Left renal pelvis (tissue), 4 donors: ENCODE measurements at regions not wholly inside any gene's neighbourhood (a gene's known extent, or its start where the extent isn't known, plus 50 kb on each side); places are given as distances from the start of the nearest gene placed in this dataset.

Experiments
- DNase-seq, 4 donors: peaks; one replicate each; pipeline ENCODE4 v3.0.0-alpha.2; 2013; ENCODE audit warnings: low read depth in 4 of 4, low spot score in 3 of 4

DNA sequence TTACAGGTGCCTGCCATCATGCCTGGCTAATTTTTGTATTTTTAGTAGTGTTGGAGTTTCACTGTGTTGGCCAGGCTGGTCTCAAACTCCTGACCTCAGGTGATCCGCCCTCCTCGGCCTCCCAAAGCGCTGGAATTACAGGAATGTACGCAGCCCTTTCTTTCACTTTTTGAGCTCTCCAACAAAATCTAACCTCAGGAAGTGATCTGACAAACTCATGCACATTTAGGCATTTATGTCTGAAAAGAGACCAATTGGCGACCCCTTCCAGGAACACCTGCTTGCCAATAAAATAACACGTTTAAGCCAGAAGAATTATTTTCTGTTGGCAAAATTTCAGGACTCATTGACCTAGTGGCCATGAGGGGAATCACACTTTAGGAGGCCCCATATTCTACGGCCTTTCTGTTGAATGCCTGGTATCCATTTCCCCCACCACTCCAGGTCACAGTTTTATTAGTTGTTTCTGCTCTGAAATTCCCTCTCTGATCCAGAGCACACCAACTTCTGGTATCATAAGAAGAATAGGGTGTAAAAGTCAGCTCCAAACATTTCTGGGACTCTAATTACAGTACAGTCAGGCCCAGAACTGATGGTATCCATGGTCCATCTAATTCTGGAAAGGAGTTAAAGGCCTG, 65.8 kb upstream of the FRMD4A start:
- no peak for DNase-seq

DNA sequence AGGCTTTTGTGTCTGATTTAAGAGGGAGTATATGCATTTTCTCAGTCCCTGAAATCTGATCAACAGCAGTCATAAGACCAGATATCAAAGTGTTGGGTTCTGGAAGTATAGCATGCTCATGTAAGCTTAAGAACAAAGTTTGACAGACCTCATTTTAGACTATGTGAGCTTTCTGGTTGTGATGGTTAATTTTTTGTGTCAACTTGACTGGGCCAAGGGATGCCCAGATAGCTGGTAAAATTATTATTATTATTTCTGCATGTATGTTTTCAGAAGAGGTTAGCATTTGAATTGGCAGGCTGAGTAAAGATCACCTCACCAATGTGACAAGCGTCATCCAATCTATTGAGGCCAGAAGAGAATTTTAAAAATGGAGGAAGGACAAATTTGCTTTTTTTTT, 63.5 kb upstream of the FRMD4A start:
- DNase-seq = no peak

DNA sequence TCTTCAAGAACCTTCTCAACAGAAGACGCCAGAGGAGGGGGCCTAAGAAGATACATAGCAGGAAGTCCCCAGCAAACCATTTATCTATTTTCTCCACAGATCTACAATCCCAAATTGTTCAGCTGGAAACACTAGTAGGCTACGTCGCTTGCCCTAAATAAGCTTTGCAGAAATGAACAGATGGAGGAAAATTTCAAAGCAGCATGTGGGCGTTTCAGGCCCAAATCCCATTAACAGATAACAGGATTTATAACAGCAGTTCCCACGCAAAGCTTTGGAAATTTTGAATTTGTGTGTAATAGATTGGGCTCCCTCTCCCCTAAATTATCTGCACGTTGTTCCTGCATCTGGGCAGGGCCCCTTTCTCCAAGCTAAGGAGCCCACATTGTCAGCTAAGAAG, 60.6 kb upstream of the FRMD4A start:
- DNase-seq = no peak

DNA sequence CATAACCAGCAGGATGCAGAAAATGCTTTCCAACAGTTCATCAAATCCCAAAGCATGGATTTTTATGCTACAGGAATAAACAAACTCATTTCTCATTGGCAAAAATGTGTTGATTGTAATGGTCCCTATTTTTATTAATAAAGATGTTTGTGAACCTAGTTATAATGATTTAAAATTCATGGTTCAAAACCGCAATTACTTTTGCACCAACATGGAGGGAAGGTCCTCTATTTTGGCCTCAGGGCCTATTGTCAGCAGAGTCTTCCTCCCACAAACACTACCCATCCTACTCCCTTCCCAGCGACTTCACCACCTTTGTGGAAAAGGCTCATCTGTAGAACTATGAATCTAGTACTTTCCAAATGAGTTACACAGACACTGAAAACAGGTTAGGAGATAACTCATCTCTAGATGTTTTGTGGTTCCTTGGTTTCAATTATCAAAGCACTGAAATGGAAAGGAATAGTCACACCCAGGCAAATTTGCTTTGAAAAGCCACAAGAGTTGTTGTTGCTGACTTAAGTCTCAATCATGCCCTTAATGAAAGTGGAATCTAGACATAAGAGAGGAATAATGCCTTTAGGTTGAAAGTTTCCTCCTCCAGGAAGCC, 59.4 kb upstream of the FRMD4A start:
- DNase-seq = no peak

DNA sequence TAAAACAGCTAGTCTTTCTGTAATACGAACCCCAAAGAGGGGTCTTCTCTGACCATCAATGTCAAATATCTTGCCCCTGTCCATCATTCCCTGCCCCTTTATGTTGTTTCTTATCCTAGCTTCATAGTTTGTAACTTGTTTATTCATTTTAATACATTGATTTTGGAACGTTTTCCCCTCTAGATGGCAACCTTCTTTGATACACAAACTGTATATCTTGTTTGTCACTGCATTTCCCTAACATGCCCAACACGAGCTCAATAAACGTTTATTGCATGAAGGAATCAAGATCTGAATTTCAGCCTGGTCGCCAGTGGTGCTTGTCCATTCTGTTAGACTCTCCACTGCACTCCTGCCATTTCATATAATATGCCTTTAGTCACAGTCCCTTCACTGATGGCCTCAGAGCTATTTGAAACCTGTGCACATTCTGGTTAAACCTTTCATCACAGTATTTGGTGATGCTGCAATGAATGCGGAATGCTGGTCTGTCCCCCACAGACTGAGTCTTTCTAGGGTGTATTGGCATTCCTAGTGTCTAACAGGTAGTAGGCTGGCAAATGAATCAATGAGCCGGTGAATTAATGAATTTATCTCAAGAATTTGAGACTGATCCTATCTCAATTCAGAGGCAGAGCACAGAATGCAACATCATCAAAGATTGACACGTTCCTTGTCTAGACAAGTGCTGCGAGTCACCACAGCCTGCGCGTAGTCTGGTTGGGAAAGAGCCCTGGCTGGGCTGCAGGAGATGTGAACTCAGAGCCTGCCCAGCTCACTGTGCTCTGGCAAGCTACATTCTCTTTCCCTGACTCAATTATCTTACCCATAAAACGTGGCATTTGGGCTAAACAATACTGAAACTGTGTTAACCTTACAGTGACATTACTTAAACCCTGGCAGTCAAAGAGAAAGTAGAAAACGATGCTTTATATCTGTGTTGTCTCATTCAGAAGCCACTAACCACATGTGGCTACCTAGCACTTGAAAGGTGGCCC, 55.2 kb upstream of the FRMD4A start:
- no peak for DNase-seq

DNA sequence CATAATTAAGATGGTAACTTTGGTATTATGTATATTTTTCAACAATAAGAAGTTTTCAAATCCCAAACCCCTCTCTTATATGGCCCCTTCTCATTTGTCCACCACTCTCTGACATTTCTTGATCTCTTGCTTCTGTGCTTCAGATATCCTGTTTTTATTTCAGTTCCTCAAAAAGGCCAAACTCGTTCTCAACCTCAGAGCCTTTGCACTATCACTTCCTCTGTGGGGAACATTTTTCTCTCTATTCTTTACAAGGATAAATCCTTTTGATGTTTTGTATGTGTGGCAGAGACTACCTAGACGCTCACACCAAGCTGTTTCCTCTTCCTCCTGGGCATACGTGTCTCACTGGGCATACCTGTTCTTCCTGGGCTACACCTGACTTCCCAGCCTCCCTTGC, 54.2 kb upstream of the FRMD4A start:
- no peak for DNase-seq

DNA sequence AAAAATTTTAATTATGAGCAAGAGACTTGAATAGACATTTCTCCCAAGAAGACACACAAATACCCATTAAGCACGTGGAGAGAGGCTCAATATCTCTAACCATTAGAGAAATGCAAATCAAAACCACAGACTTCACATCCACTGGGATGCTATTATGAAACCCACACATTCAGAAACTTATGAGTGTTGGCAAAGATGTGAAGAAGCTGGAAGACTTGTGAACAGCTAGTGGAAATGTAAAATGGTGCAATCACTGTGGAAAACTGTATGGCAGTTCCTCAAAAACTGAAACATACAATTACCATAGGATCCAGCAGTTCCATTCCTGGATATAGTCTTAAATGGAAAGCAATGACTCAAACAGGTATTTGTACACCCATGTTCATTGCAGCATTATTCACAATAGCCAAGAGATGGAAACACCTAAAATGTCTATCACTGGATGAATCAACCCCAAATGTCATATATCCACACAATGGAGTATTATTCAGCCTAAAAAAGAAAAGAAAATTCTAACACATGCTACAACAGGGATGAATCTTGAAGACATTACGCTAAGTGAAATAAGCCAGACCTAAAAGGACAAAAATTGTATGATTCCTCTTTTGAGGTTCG, 53.5 kb upstream of the FRMD4A start:
- no peak for DNase-seq

DNA sequence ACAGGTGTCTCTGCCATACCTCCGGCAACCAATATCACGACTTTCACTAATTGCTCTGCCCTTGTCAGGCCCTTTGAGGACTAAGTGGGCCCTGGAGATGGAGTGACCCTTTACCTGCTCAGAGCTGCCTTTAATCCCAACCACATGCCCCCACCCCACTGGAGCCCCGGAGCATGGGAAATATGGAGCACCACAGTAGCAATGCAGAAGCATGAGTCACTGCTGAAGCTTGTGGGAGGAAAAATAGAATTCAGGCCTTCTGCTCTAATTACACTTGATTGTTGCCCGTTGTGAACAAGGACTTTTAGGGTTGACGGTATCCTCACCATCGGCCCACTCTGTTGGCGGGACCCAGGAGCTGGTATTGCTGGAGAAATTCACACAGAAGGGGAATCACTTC, 52.5 kb upstream of the FRMD4A start:
- DNase-seq = no peak

DNA sequence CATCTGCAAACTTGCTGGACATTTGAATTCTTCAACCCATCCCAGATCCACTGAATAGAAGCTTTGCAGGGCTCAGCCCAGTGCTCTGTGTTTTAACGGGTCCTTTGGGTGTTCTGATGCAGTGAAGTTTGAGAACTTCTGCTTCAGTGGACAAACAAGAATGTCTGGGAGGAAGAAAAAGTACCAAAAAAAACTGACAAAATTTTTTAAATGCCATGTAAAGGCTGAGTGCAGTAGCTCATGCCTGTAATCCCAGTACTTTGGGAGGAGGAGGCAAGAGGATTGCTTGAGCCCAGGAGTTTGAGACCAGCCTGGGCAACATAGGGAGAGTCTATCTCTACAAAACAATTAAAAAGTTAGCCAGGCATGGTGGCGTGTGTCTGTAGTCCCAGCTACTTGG, 51.8 kb upstream of the FRMD4A start:
- no peak for DNase-seq

DNA sequence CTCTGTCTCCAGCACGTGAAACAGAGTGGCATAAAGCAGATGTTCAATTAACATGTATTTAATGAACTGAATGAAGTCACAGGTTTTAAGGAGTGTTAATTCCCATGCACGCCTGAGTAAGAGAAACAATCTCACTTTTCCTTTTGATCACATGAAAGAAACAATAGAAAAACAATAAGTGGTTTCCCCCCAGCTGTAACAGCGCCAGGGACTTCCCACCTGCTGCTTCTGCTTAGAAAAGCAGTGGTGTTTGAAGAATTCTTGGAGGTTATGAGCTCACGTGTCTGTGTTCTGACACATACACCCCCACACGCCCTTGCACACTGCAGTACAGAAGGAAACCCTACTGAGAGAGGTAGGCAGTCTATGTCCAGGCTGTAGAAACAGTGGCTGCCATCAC, 51.3 kb upstream of the FRMD4A start:
- no peak for DNase-seq

DNA sequence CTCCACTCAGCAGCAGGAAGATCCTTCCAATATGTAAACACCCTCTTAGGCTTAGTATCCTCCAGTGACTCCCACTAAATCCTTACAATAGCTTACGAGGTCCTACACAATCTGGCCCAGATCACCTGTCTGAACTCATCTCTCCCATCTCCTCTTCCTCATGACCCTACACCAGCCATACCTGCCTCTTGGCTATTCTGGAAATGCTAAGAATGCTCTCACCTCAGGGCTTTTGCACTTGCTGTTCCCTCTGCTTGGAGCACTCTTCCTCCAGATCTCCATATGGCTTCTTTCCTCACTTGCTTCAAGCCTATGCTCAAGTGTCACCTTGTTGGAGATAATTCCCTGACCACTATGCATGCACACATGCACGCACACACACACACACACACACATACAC, 50.8 kb upstream of the FRMD4A start:
- no peak for DNase-seq

DNA sequence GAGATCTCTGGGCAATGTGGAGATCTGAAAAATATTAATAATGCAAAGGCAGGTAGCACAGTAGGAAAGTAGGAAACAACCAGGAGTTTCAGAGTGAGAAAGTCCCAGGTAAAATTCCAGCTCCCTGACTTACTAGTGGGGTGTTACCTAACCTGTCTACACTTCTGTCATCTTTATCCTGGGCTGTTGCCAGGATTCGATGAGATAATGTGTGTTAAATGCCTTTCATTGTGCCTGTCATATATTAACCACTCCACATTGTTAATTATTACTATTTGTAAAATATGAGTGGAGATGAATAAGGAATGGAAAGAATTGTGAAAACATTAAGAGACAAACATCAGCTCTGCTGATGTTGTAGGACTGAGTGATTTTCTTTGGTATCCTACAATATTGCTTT, 50.0 kb upstream of the FRMD4A start:
- DNase-seq = no peak
